Activated CD4-positive, alpha-beta T cell treated with anti-CD3 and anti-CD28 coated beads for 36 hours (primary cell): ENCODE measurements at regions not wholly inside any gene's neighbourhood (a gene's known extent, or its start where the extent isn't known, plus 50 kb on each side); places are given as distances from the start of the nearest gene placed in this dataset.
A peak's percentile ranks its signal among the peaks of the same experiment; 100 is the strongest.
"Not testable (repeated sequence)": the region's sequence is repeated elsewhere in the genome, so short reads cannot be mapped to it uniquely, and the experiment has no call there.

Experiments used
- ATAC-seq: fragments of 200-7000 bp; cut with Tn5 transposase; one replicate; pipeline ENCODE4 v1.10.0; 2021; ENCODE audit warnings: mild to moderate bottlenecking, moderate library complexity
- CTCF ChIA-PET: fragments of 350-600 bp; sonication (Branson Sonifier 250); formaldehyde crosslinking; loops from one replicate; lab custom pipeline; 2021; ENCODE audit warnings: antibody characterized with exemption; lab: Charles Lee
- POLR2A ChIA-PET: fragments of 350-600 bp; sonication (Branson Sonifier 250); formaldehyde crosslinking; loops from one replicate; lab custom pipeline; 2021; ENCODE audit warnings: antibody characterized with exemption, inconsistent platforms; lab: Charles Lee
- DNase-seq: peaks from one replicate; pipeline ENCODE4 v3.0.0-alpha.2; 2020
- H3K27ac Mint-ChIP-seq: one replicate; pipeline ENCODE4 v1.8.0; 2021; ENCODE audit warnings: mixed read lengths
- H3K27me3 Mint-ChIP-seq: one replicate; pipeline ENCODE4 v1.8.0; 2021; ENCODE audit warnings: mixed read lengths
- H3K36me3 Mint-ChIP-seq: one replicate; pipeline ENCODE4 v1.8.0; 2021; ENCODE audit warnings: low read depth, mixed read lengths
- H3K4me1 Mint-ChIP-seq: one replicate; pipeline ENCODE4 v1.8.0; 2021; ENCODE audit warnings: mixed read lengths
- H3K4me3 Mint-ChIP-seq: one replicate; pipeline ENCODE4 v1.8.0; 2021; ENCODE audit warnings: mild to moderate bottlenecking, moderate library complexity, mixed read lengths
- H3K9me3 Mint-ChIP-seq: one replicate; pipeline ENCODE4 v1.8.0; 2021; ENCODE audit warnings: low read depth, mixed read lengths
- intact Hi-C, 2 experiments: fragments of 100-400 bp; cut with DNase I in 1 of 2; cut with micrococcal nuclease in 1 of 2; formaldehyde crosslinking; loops; one replicate each; pipeline versions ENCODE4 v1.14.2 to v1.15.1; 2022 to 2024; cut with DNase I, micrococcal nuclease

- not testable (repeated sequence) for H3K27me3 Mint-ChIP-seq, H3K4me1 Mint-ChIP-seq
Measured at GRCh38 chr7:76971201-76971600, 61.0 kb downstream of the SPDYE17 start.

GRCh38 chr7:76969892-76970291 lies 62.3 kb downstream of the SPDYE17 start:
- H3K4me3 Mint-ChIP-seq, H3K36me3 Mint-ChIP-seq, H3K9me3 Mint-ChIP-seq, POLR2A ChIA-PET, intact Hi-C loops, CTCF ChIA-PET, H3K27me3 Mint-ChIP-seq, H3K4me1 Mint-ChIP-seq, H3K27ac Mint-ChIP-seq, ATAC-seq, DNase-seq: not testable (repeated sequence)

More at GRCh38 chr7:76971201-76971600, 61.0 kb downstream of the SPDYE17 start:
- intact Hi-C loops, ATAC-seq, POLR2A ChIA-PET, DNase-seq, H3K27ac Mint-ChIP-seq, CTCF ChIA-PET, H3K36me3 Mint-ChIP-seq, H3K9me3 Mint-ChIP-seq, H3K4me3 Mint-ChIP-seq: not testable (repeated sequence)

- H3K27ac Mint-ChIP-seq, H3K27me3 Mint-ChIP-seq, H3K4me3 Mint-ChIP-seq, POLR2A ChIA-PET, DNase-seq, H3K9me3 Mint-ChIP-seq, intact Hi-C loops, CTCF ChIA-PET, H3K36me3 Mint-ChIP-seq, H3K4me1 Mint-ChIP-seq, ATAC-seq: not testable (repeated sequence)
Measured at GRCh38 chr7:76965731-76966548, 66.2 kb downstream of the SPDYE17 start.

- POLR2A ChIA-PET, ATAC-seq, H3K36me3 Mint-ChIP-seq, H3K9me3 Mint-ChIP-seq, H3K27me3 Mint-ChIP-seq, DNase-seq, intact Hi-C loops, H3K4me1 Mint-ChIP-seq, H3K27ac Mint-ChIP-seq, H3K4me3 Mint-ChIP-seq, CTCF ChIA-PET: not testable (repeated sequence)
Measured at GRCh38 chr7:76964050-76964449, 68.1 kb downstream of the SPDYE17 start.

GRCh38 chr7:76963061-76963460 lies 69.1 kb downstream of the SPDYE17 start:
- H3K4me1 Mint-ChIP-seq, H3K9me3 Mint-ChIP-seq, H3K27me3 Mint-ChIP-seq, CTCF ChIA-PET, intact Hi-C loops, POLR2A ChIA-PET, H3K4me3 Mint-ChIP-seq, H3K27ac Mint-ChIP-seq, H3K36me3 Mint-ChIP-seq, DNase-seq, ATAC-seq: not testable (repeated sequence)

- H3K4me1 Mint-ChIP-seq, POLR2A ChIA-PET, H3K27me3 Mint-ChIP-seq, H3K4me3 Mint-ChIP-seq, ATAC-seq, DNase-seq, CTCF ChIA-PET, H3K27ac Mint-ChIP-seq, H3K9me3 Mint-ChIP-seq, intact Hi-C loops, H3K36me3 Mint-ChIP-seq: not testable (repeated sequence)
Measured at GRCh38 chr7:76960400-76960986, 71.7 kb downstream of the SPDYE17 start.

GRCh38 chr7:76959573-76960399 lies 72.4 kb downstream of the SPDYE17 start:
- H3K9me3 Mint-ChIP-seq, DNase-seq, H3K4me1 Mint-ChIP-seq, CTCF ChIA-PET, H3K36me3 Mint-ChIP-seq, POLR2A ChIA-PET, H3K4me3 Mint-ChIP-seq, intact Hi-C loops, H3K27ac Mint-ChIP-seq, H3K27me3 Mint-ChIP-seq: not testable (repeated sequence)
- ATAC-seq: peak; percentile 100

GRCh38 chr7:76956531-76956930 lies 75.6 kb downstream of the SPDYE17 start:
- H3K27ac Mint-ChIP-seq, H3K4me1 Mint-ChIP-seq, H3K36me3 Mint-ChIP-seq, DNase-seq, H3K4me3 Mint-ChIP-seq, H3K27me3 Mint-ChIP-seq, ATAC-seq, CTCF ChIA-PET, POLR2A ChIA-PET, intact Hi-C loops, H3K9me3 Mint-ChIP-seq: not testable (repeated sequence)

GRCh38 chr7:76955124-76955523 lies 77.0 kb downstream of the SPDYE17 start:
- H3K9me3 Mint-ChIP-seq, H3K4me3 Mint-ChIP-seq, CTCF ChIA-PET, DNase-seq, intact Hi-C loops, POLR2A ChIA-PET, H3K27ac Mint-ChIP-seq, ATAC-seq, H3K36me3 Mint-ChIP-seq, H3K4me1 Mint-ChIP-seq, H3K27me3 Mint-ChIP-seq: not testable (repeated sequence)

GRCh38 chr7:76944603-76945002 lies 87.6 kb downstream of the SPDYE17 start:
- H3K9me3 Mint-ChIP-seq, H3K27me3 Mint-ChIP-seq, H3K4me3 Mint-ChIP-seq, DNase-seq, POLR2A ChIA-PET, H3K36me3 Mint-ChIP-seq, H3K4me1 Mint-ChIP-seq, intact Hi-C loops, CTCF ChIA-PET: not testable (repeated sequence)
- peak; percentile 93 for ATAC-seq
- H3K27ac Mint-ChIP-seq: peak overlapping the region; percentile 42

GRCh38 chr7:76941809-76942765 lies 90.1 kb downstream of the SPDYE17 start:
- POLR2A ChIA-PET, H3K4me1 Mint-ChIP-seq, H3K27ac Mint-ChIP-seq, H3K27me3 Mint-ChIP-seq, CTCF ChIA-PET, DNase-seq, ATAC-seq, intact Hi-C loops, H3K36me3 Mint-ChIP-seq, H3K4me3 Mint-ChIP-seq, H3K9me3 Mint-ChIP-seq: not testable (repeated sequence)
